ENCODE measurements at regions not wholly inside any gene's neighbourhood (a gene's known extent, or its start where the extent isn't known, plus 50 kb on each side); places are given as distances from the start of the nearest gene placed in this dataset.

DNA sequence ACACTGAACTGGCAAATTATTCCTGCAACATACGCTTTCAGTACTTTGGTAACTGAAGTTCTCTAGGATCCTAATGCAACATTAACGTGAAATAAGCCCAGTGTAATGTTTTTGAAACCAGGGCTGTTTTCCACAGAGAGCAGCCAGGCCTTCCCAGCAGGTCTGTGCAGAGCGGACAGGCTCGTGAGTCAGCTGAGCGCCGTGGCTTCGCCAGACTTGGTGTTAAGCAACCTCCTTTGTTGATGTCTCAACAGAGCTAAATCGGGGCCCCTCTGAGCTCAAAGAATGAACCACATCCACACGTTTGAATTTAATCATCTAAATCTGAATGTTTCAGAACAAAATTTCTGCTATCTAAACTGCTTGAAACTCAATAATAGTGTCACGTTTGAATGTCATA is 181.8 kb upstream of the FMN2 start:
- ChIA-PET POLR2A (ENCODE audit: partially characterized antibody) (no interaction called here), CTCF (ENCODE audit: partially characterized antibody) (interaction anchor here (0.7 to 1.0 kb wide), 3 partner anchors 12 to 438 kb away, joined by 3 to 4 read pairs (median 4); no protein-coding TSS in a partner anchor)
- Histone ChIP-seq H3K9ac (replicated peaks in 1 of 4; ENCODE audit: extremely low read depth in 1 of 4, low read depth in 3 of 4, low read length in 3 of 4) (no peak overlapping the region), H4K5ac (ENCODE audit: insufficient read length, low read depth, low read length) (no peak overlapping the region), H2AK5ac (ENCODE audit: low read depth, low read length) (no peak overlapping the region), H3K4me3 (ENCODE audit: extremely low read depth in 1 of 4, insufficient read depth in 2 of 4, low read depth in 3 of 4, low read length in 4 of 4) (no peak overlapping the region), H4K91ac (replicated peaks; ENCODE audit: insufficient read length, low read length) (no peak overlapping the region), H2AFZ (ENCODE audit: low read length) (no peak overlapping the region), H2BK12ac (ENCODE audit: low read depth, low read length) (no peak overlapping the region), H3K18ac (ENCODE audit: extremely low read depth, low read length) (no peak overlapping the region), H2BK15ac (ENCODE audit: low read length) (no peak overlapping the region), H3K23me2 (ENCODE audit: low read depth, low read length) (no peaks in the 10 kb centered on the region), H3K23ac (ENCODE audit: insufficient read length) (no peak overlapping the region), H4K20me1 (replicated peaks in 1 of 2; ENCODE audit: control insufficient read depth in 1 of 2, insufficient read depth in 2 of 2, low read length in 2 of 2) (no peaks in the 10 kb centered on the region), H3K27me3 (replicated peaks in 1 of 4; ENCODE audit: control insufficient read depth in 3 of 4, extremely low read depth in 1 of 4, insufficient read depth in 3 of 4, low read length in 3 of 4) (no peaks in the 10 kb centered on the region), H2BK120ac (replicated peaks; ENCODE audit: low read depth, low read length) (no peak overlapping the region), H3K4me1 (replicated peaks in 1 of 4; ENCODE audit: control insufficient read depth in 3 of 4, insufficient read depth in 4 of 4, low read length in 3 of 4) (peaks cover 0 to 7% (median 1%) of the 10 kb centered on the region in 4 experiments; a peak in 2 of 7 replicates), H4K8ac (ENCODE audit: extremely low read depth, insufficient read depth, low read length) (no peak overlapping the region), H3K4ac (replicated peaks; ENCODE audit: insufficient read length, low read depth, low read length) (no peak overlapping the region), H3K27ac (ENCODE audit: low read depth, low read length) (no peak overlapping the region), H3K56ac (replicated peaks; ENCODE audit: insufficient read length, low read depth, low read length) (no peak overlapping the region), H3K14ac (ENCODE audit: insufficient read length) (no peak overlapping the region), H2BK5ac (ENCODE audit: low read depth, low read length) (no peak overlapping the region), H3K36me3 (ENCODE audit: control insufficient read depth in 2 of 4, insufficient read depth in 4 of 4, low read length in 3 of 4) (0 out of 8 replicates have a peak, but pooled peaks cover 0 to 4% (median 0%) of the 10 kb centered on the region in 4 experiments), H3K4me2 (ENCODE audit: insufficient read depth in 1 of 2, low read depth in 2 of 2, low read length in 2 of 2) (no peak overlapping the region), H3K79me2 (ENCODE audit: control insufficient read depth in 1 of 2, insufficient read depth in 2 of 2, low read length in 2 of 2) (no peaks in the 10 kb centered on the region), H2BK20ac (ENCODE audit: low read length) (no peak overlapping the region), H3K79me1 (ENCODE audit: low read depth, low read length) (no peaks in the 10 kb centered on the region), H3K9me3 (ENCODE audit: insufficient read depth in 2 of 2, low read depth in 1 of 2, low read length in 1 of 2) (no peaks in the 10 kb centered on the region; a peak in 1 of 4 replicates)
- FAIRE-seq (no peak), DNase-seq (ENCODE audit: low read depth in 1 of 2, low spot score in 2 of 2) (no peak)
- 92% methylated on average over 10 of the region's 10 CpGs; no CpG with 5 or more reads in 1 of the 2 experiments for WGBS, 2 experiments (ENCODE audit: extremely low coverage in 1 of 2, insufficient coverage in 1 of 2, insufficient read length in 1 of 2, insufficient replicate concordance in 2 of 2, low coverage in 1 of 2, low lambda C conversion rate in 2 of 2, missing lambda C conversion rate in 1 of 2)
- TF ChIP-seq, protein P1, sequence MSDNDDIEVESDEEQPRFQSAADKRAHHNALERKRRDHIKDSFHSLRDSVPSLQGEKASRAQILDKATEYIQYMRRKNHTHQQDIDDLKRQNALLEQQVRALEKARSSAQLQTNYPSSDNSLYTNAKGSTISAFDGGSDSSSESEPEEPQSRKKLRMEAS (IDR thresholded peaks at IDR 0.05), result no peak
- no peak for TF ChIP-seq YY1 (IDR thresholded peaks at IDR 0.05; ENCODE audit: low read depth, low read length)

Measured in H1 (cell line).